ENCODE measurements at regions not wholly inside any gene's neighbourhood (a gene's known extent, or its start where the extent isn't known, plus 50 kb on each side); places are given as distances from the start of the nearest gene placed in this dataset.
"Not testable (repeated sequence)": the region's sequence is repeated elsewhere in the genome, so short reads cannot be mapped to it uniquely, and the experiment has no call there.

DNA sequence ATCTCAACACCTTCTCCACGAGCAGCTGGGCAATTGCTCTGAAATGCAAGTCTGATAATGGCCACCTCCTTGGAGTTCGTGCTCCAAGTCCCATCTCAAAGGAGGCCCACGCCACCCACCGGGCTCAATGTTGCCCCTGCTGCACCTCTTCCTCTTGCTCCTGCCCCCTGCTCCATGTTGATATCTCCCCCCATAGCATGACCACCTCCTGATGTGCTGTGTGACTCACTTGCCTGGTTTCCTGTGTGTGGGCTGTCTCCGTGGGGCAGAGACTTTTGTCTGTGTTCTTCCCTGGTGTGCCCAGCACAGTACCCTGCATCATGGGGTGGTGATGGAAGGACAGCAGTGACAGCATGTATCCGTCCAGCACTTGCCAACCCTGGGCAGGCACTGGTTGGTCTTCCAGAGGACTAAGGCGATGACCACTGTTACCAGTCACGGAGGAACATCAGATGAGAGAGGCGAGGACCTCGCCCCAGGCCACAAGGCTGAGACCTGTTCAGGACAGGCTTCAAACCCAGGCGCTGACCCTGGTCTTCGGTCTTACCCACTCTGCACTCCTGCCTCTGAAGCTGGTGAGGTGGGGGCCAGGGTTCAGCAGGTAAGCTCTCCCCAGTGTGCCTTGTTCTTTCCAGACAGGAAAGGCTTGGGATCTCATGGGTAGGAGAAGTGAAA lies 104.6 kb upstream of the LRPAP1 start:
- H3K27ac Mint-ChIP-seq, result no peak overlapping the region
- TF ChIP-seq CTCF (IDR thresholded peaks at IDR 0.05), result no peak
- no peak for DNase-seq
- peaks cover 76% of the 10 kb centered on the region for H3K4me1 Mint-ChIP-seq
- H3K4me3 Mint-ChIP-seq, result no peak overlapping the region
- H3K27me3 Mint-ChIP-seq (ENCODE audit: low read depth, poor library complexity), result peaks cover 8% of the 10 kb centered on the region
- peaks cover 40% of the 10 kb centered on the region for H3K9me3 Mint-ChIP-seq
- peaks cover 4% of the 10 kb centered on the region for H3K36me3 Mint-ChIP-seq (ENCODE audit: low read depth)

GRCh38 chr4:3636020-3636419 lies 103.8 kb upstream of the LRPAP1 start:
- peaks cover 40% of the 10 kb centered on the region for H3K9me3 Mint-ChIP-seq
- DNase-seq; H3K36me3 Mint-ChIP-seq (ENCODE audit: low read depth); H3K27ac Mint-ChIP-seq; H3K27me3 Mint-ChIP-seq (ENCODE audit: low read depth, poor library complexity); H3K4me3 Mint-ChIP-seq: not testable (repeated sequence)
- H3K4me1 Mint-ChIP-seq, result peaks cover 77% of the 10 kb centered on the region

DNA sequence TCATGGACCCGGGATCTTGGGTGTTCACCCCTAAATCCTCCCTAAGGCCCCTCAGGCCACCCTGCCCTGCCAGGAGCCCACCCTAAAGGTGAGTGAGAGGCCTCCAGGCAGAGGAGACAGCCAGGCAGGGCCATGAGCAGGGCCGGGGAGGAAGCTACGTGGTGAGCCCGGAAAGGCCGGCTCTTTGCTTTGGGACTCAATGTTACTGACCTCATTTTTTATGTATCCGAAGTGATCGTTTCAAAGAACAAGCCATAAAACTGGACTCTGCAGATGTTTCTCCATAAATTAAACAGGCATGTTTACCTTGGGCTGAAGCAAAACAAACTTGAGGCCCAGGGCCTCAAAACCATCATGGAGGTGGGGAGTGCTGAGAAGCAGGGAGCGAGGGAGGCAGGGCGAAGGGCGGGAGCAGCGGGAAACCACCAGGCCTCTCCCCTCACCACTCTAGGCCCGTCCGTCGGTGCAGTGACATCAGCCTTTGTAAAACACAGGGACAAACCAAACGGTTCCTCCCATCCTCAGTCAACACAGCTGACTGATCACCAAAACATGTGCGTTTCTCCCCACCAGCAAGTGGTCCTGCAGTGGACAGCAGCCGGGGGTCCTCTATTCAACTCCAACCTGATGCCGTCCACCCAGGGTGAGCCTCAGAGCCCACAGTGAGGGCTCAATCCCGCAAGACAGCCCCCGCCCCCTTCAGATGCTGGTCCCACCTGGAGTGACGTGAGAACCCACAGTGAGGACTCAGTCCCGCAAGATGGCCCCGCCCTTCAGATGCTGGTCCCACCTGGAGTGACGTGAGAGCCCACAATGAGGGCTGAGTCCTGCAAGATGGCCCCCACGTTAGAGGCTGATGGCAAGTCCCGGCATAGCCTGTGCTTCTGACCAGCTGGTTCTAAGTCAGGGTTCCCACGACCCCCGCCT lies 102.9 kb upstream of the LRPAP1 start:
- H3K9me3 Mint-ChIP-seq, result peaks cover 40% of the 10 kb centered on the region
- TF ChIP-seq CTCF (IDR thresholded peaks at IDR 0.05), result no peak

GRCh38 chr4:3634281-3634857 lies 102.1 kb upstream of the LRPAP1 start:
- TF ChIP-seq CTCF (IDR thresholded peaks at IDR 0.05), result no peak
- peaks cover 74% of the 10 kb centered on the region for H3K4me1 Mint-ChIP-seq
- no peak for DNase-seq
- H3K36me3 Mint-ChIP-seq (ENCODE audit: low read depth), result peaks cover 4% of the 10 kb centered on the region
- peaks cover 40% of the 10 kb centered on the region for H3K9me3 Mint-ChIP-seq
- no peak overlapping the region for H3K4me3 Mint-ChIP-seq
- no peak overlapping the region for H3K27ac Mint-ChIP-seq
- H3K27me3 Mint-ChIP-seq (ENCODE audit: low read depth, poor library complexity), result peaks cover 8% of the 10 kb centered on the region

More for the DNA sequence above, 102.9 kb upstream of the LRPAP1 start:
- DNase-seq, result peak; percentile 27
- peak overlapping the region; percentile 52 for H3K4me3 Mint-ChIP-seq
- H3K4me1 Mint-ChIP-seq, result peaks cover 77% of the 10 kb centered on the region
- H3K27me3 Mint-ChIP-seq (ENCODE audit: low read depth, poor library complexity), result peaks cover 8% of the 10 kb centered on the region
- H3K27ac Mint-ChIP-seq, result peak overlapping the region; percentile 91
- H3K36me3 Mint-ChIP-seq (ENCODE audit: low read depth), result peaks cover 4% of the 10 kb centered on the region

DNA sequence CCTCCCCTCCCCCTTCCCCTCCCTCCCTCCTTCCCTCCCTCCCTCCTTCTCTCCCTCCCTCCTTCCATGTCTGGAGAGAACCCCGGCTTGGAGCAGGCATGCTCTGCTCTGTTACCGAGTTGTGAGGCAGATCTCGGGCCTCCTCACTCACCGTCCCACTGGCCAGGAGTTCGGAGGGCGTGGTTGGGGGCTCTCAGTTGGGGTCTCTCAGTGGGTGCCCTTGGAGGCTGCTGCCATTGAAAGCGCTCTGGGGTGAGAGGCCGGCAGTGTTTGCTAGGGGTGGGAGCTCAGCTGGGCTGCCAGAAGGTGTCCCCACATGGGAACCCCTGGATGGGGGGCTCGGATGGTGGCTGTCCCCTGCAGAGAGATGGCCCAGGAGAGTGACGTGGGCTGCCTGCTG lies 101.1 kb upstream of the LRPAP1 start:
- H3K27ac Mint-ChIP-seq; H3K36me3 Mint-ChIP-seq (ENCODE audit: low read depth); DNase-seq; H3K4me3 Mint-ChIP-seq: not testable (repeated sequence)
- peaks cover 13% of the 10 kb centered on the region for H3K27me3 Mint-ChIP-seq (ENCODE audit: low read depth, poor library complexity)
- peaks cover 42% of the 10 kb centered on the region for H3K9me3 Mint-ChIP-seq
- peaks cover 70% of the 10 kb centered on the region for H3K4me1 Mint-ChIP-seq

DNA sequence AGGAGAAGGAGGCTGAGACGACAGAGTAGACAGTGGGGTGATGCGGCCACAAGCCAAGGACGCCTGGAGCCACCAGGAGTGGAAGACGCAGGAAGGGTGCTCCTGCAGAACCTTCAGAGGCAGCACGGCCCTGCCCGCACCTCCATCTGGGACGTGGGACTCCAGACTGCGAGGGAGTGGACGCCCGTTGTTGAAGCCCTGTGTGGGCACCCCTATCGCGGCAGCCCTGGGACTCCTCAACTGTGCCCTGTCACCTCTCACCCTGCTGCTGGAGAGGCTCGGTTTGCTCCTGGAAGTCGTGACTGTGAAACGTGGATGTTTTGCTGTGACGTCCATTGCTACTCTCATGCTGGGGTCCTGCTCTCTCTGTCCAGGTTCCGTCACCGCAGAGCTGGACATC lies 100.6 kb upstream of the LRPAP1 start:
- H3K9me3 Mint-ChIP-seq, result peaks cover 37% of the 10 kb centered on the region
- DNase-seq; H3K36me3 Mint-ChIP-seq (ENCODE audit: low read depth); H3K4me3 Mint-ChIP-seq: not testable (repeated sequence)
- H3K4me1 Mint-ChIP-seq, result peaks cover 65% of the 10 kb centered on the region
- H3K27ac Mint-ChIP-seq, result peak overlapping the region; percentile 39
- H3K27me3 Mint-ChIP-seq (ENCODE audit: low read depth, poor library complexity), result peaks cover 13% of the 10 kb centered on the region

DNA sequence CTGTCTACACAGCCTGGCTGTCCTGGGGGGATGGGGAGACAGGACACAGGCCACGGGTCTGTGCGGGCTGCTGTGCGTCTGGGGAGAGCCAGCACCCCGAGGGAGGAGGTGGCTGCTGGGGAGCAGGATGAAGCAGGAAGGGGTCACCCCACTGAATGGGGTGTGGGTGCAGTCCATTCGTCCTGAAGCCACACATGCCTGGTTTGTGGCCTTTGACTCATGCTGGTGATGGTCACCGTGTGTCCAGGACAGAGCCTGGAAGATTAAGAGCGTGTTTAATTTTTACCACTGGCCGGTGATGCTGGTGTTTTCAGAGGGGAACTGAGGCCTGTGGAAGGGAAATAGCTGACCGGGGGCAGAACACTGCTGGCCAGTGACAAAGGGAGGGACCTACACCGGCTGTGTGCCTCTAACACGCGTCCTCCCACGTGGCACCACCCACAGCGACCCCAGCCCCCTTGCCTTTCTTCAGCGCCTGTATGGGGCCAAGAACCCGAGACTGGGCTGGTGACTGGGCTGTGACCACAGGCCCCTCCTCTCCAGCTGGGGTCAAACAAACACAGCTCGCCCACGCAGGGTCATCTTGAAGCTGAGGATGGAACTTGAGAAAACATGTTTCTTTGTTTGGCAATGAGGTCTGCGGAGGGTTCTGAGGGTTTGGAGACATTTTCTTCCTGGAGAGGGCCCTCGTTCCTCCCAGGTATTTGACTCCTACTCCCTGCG lies 99.5 kb upstream of the LRPAP1 start:
- peak; percentile 62 for DNase-seq
- Mint-ChIP-seq H3K27ac (peak overlapping the region; percentile 92), H3K4me3 (peak overlapping the region; percentile 40)

More for the DNA sequence above, 99.5 kb upstream of the LRPAP1 start:
- not testable (repeated sequence) for H3K36me3 Mint-ChIP-seq (ENCODE audit: low read depth); H3K27me3 Mint-ChIP-seq (ENCODE audit: low read depth, poor library complexity)
- peaks cover 59% of the 10 kb centered on the region for H3K4me1 Mint-ChIP-seq
- peaks cover 26% of the 10 kb centered on the region for H3K9me3 Mint-ChIP-seq
